ENCODE measurements at regions not wholly inside any gene's neighbourhood (a gene's known extent, or its start where the extent isn't known, plus 50 kb on each side); places are given as distances from the start of the nearest gene placed in this dataset.

- TF ChIP-seq, protein P1, sequence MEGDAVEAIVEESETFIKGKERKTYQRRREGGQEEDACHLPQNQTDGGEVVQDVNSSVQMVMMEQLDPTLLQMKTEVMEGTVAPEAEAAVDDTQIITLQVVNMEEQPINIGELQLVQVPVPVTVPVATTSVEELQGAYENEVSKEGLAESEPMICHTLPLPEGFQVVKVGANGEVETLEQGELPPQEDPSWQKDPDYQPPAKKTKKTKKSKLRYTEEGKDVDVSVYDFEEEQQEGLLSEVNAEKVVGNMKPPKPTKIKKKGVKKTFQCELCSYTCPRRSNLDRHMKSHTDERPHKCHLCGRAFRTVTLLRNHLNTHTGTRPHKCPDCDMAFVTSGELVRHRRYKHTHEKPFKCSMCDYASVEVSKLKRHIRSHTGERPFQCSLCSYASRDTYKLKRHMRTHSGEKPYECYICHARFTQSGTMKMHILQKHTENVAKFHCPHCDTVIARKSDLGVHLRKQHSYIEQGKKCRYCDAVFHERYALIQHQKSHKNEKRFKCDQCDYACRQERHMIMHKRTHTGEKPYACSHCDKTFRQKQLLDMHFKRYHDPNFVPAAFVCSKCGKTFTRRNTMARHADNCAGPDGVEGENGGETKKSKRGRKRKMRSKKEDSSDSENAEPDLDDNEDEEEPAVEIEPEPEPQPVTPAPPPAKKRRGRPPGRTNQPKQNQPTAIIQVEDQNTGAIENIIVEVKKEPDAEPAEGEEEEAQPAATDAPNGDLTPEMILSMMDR (IDR thresholded peaks at IDR 0.05), result no peak
- TF ChIP-seq POLR2A (IDR thresholded peaks at IDR 0.05) (no peak), POLR2AphosphoS5 (IDR thresholded peaks at IDR 0.05) (no peak)
These were observed 164.6 kb upstream of the KCTD7 start for GRCh38 chr7:66464059-66464458.
